NCI-H146 treated with DMSO at 0.1 percent for 48 hours (cell line): ENCODE measurements at regions not wholly inside any gene's neighbourhood (a gene's known extent, or its start where the extent isn't known, plus 50 kb on each side); places are given as distances from the start of the nearest gene placed in this dataset.

Source experiments
- DNase-seq: peaks from one replicate; lab custom pipeline; 2025; ENCODE audit not compliant: unreplicated experiment; lab: John Stamatoyannopoulos, UW

- no peak for DNase-seq
These were observed 175.4 kb downstream of the DLEU7 start for GRCh38 chr13:50668049-50668448.

- DNase-seq, result no peak
These were observed 174.7 kb downstream of the DLEU7 start for GRCh38 chr13:50668691-50669271.

GRCh38 chr13:50670272-50670671 lies 173.2 kb downstream of the DLEU7 start:
- DNase-seq, result no peak

- no peak for DNase-seq
These were observed 172.5 kb downstream of the DLEU7 start for GRCh38 chr13:50670847-50671496.

GRCh38 chr13:50671497-50671850 lies 172.0 kb downstream of the DLEU7 start:
- DNase-seq, result no peak

GRCh38 chr13:50672025-50672424 lies 171.5 kb downstream of the DLEU7 start:
- DNase-seq, result no peak

GRCh38 chr13:50675651-50676050 lies 167.8 kb downstream of the DLEU7 start:
- no peak for DNase-seq

- DNase-seq, result no peak
These were observed 166.9 kb downstream of the DLEU7 start for GRCh38 chr13:50676602-50677001.

GRCh38 chr13:50677258-50677657 lies 166.2 kb downstream of the DLEU7 start:
- DNase-seq, result no peak

GRCh38 chr13:50677687-50678463 lies 165.6 kb downstream of the DLEU7 start:
- peak; percentile 40 for DNase-seq

- DNase-seq, result no peak
These were observed 164.9 kb downstream of the DLEU7 start for GRCh38 chr13:50678464-50679162.

- no peak for DNase-seq
These were observed 164.2 kb downstream of the DLEU7 start for GRCh38 chr13:50679321-50679720.

GRCh38 chr13:50682002-50682401 lies 161.5 kb downstream of the DLEU7 start:
- DNase-seq, result no peak

- DNase-seq, result no peak
These were observed 160.5 kb downstream of the DLEU7 start for GRCh38 chr13:50682966-50683365.

- DNase-seq, result no peak
These were observed 159.1 kb downstream of the DLEU7 start for GRCh38 chr13:50684366-50684765.

- DNase-seq, result no peak
These were observed 158.0 kb downstream of the DLEU7 start for GRCh38 chr13:50685491-50685890.

GRCh38 chr13:50685956-50686355 lies 157.5 kb downstream of the DLEU7 start:
- DNase-seq, result no peak

- DNase-seq, result no peak
These were observed 156.9 kb downstream of the DLEU7 start for GRCh38 chr13:50686551-50686950.

- DNase-seq, result no peak
These were observed 155.9 kb downstream of the DLEU7 start for GRCh38 chr13:50687545-50687944.

- DNase-seq, result no peak
These were observed 153.5 kb downstream of the DLEU7 start for GRCh38 chr13:50690006-50690405.

- peak; percentile 27 for DNase-seq
These were observed 152.3 kb downstream of the DLEU7 start for GRCh38 chr13:50691176-50691680.
